Endodermal cell (in vitro differentiated cells): ENCODE measurements at regions not wholly inside any gene's neighbourhood (a gene's known extent, or its start where the extent isn't known, plus 50 kb on each side); places are given as distances from the start of the nearest gene placed in this dataset.
"Not testable (repeated sequence)": the region's sequence is repeated elsewhere in the genome, so short reads cannot be mapped to it uniquely, and the experiment has no call there.

Experiments
- DNase-seq: peaks from one replicate; pipeline ENCODE4 v3.0.0-alpha.2; 2017
- H3K27ac ChIP-seq: 2 replicates; pipeline ENCODE4 v1.5.1; 2013; ENCODE audit warnings: mild to moderate bottlenecking, low read depth, low read length, moderate library complexity
- H3K27me3 ChIP-seq: 2 replicates; pipeline ENCODE4 v1.6.1; 2013; ENCODE audit warnings: mild to moderate bottlenecking, low read length, moderate library complexity; ENCODE audit not compliant: insufficient read depth, control insufficient read depth, poor library complexity, severe bottlenecking
- H3K36me3 ChIP-seq: 2 replicates; pipeline ENCODE4 v1.7.0; 2013; ENCODE audit warnings: mild to moderate bottlenecking, low read length, moderate library complexity; ENCODE audit not compliant: control insufficient read depth, insufficient read depth
- H3K4me1 ChIP-seq: one replicate; pipeline ENCODE4 v1.7.0; 2013; ENCODE audit warnings: low read length; ENCODE audit not compliant: control insufficient read depth, insufficient read depth
- H3K4me3 ChIP-seq: 2 replicates; pipeline ENCODE4 v1.5.1; 2013; ENCODE audit warnings: mild to moderate bottlenecking, low read length, moderate library complexity
- H3K9ac ChIP-seq: 2 replicates; pipeline ENCODE4 v1.6.1; 2013; ENCODE audit warnings: mild to moderate bottlenecking, low read length, moderate library complexity; ENCODE audit not compliant: poor library complexity, severe bottlenecking; ENCODE audit errors: extremely low read depth
- H3K9me3 ChIP-seq: 2 replicates; pipeline ENCODE4 v1.6.1; 2013; ENCODE audit warnings: mild to moderate bottlenecking, low read length, moderate library complexity; ENCODE audit not compliant: control insufficient read depth
- H3K27ac Mint-ChIP-seq: 2 replicates; pipeline ENCODE4 v1.8.0; 2020; ENCODE audit warnings: mixed read lengths
- H3K27me3 Mint-ChIP-seq: 2 replicates; pipeline ENCODE4 v1.8.0; 2021; ENCODE audit warnings: mild to moderate bottlenecking, mixed read lengths; ENCODE audit not compliant: insufficient read depth
- H3K36me3 Mint-ChIP-seq: 2 replicates; pipeline ENCODE4 v1.8.0; 2020; ENCODE audit warnings: low read depth, mixed read lengths
- H3K4me1 Mint-ChIP-seq: 2 replicates; pipeline ENCODE4 v1.8.0; 2020; ENCODE audit warnings: mixed read lengths
- H3K4me3 Mint-ChIP-seq: 2 replicates; pipeline ENCODE4 v1.8.0; 2020; ENCODE audit warnings: mild to moderate bottlenecking, moderate library complexity, mixed read lengths
- H3K9me3 Mint-ChIP-seq: 2 replicates; pipeline ENCODE4 v1.8.0; 2020; ENCODE audit warnings: mild to moderate bottlenecking, mixed read lengths
- CTCF ChIP-seq: fragments of 200-600 bp; sonication (generic); conservative IDR thresholded peaks from 2 replicates; pipeline ENCODE4 v1.5.0; 2021; ENCODE audit warnings: antibody characterized with exemption, mild to moderate bottlenecking
- WGBS, 2 experiments: methylation state at CpG; one replicate each; pipeline versions ENCODE4 v1.1.5 to v1.1.7; 2013; ENCODE audit warnings: missing lambda C conversion rate in 2 of 2, mixed read lengths in 1 of 2; ENCODE audit not compliant: insufficient coverage in 1 of 2, insufficient read length in 1 of 2; 5-methylcytosine and 5-hydroxymethylcytosine counted together

GRCh38 chr17:77332981-77333685 lies 192.4 kb downstream of the SEC14L1 start:
- DNase-seq = no peak
- Mint-ChIP-seq H3K27me3 (no peaks in the 10 kb centered on the region), H3K36me3 (peaks cover 3% of the 10 kb centered on the region), H3K4me3 (no peak overlapping the region), H3K9me3 (peaks cover 8% of the 10 kb centered on the region), H3K27ac (no peak overlapping the region), H3K4me1 (peaks cover 8% of the 10 kb centered on the region)
- Histone ChIP-seq H3K9me3 (peaks cover 10% of the 10 kb centered on the region), H3K27me3 (no peaks in the 10 kb centered on the region), H3K36me3 (no peaks in the 10 kb centered on the region), H3K27ac (no peak overlapping the region), H3K4me1 (no peaks in the 10 kb centered on the region), H3K9ac (no peak overlapping the region), H3K4me3 (no peak overlapping the region)
- no peak for TF ChIP-seq CTCF
- WGBS, 2 experiments = 87 to 95% methylated on average over 6 to 7 of the region's 7 CpGs

GRCh38 chr17:77337150-77337549 lies 196.4 kb downstream of the SEC14L1 start:
- no peak for DNase-seq
- TF ChIP-seq CTCF = no peak
- no peak overlapping the region for H3K27ac ChIP-seq
- H3K27me3 Mint-ChIP-seq = no peaks in the 10 kb centered on the region
- no peak overlapping the region for H3K4me3 Mint-ChIP-seq
- H3K9me3 ChIP-seq = peaks cover 10% of the 10 kb centered on the region
- no peaks in the 10 kb centered on the region for H3K27me3 ChIP-seq
- H3K9ac ChIP-seq = no peak overlapping the region
- no peak overlapping the region for H3K27ac Mint-ChIP-seq
- no peak overlapping the region for H3K4me3 ChIP-seq
- no peaks in the 10 kb centered on the region for H3K4me1 ChIP-seq
- peaks cover 3% of the 10 kb centered on the region for H3K36me3 Mint-ChIP-seq
- H3K36me3 ChIP-seq = no peaks in the 10 kb centered on the region
- peaks cover 8% of the 10 kb centered on the region for H3K9me3 Mint-ChIP-seq
- H3K4me1 Mint-ChIP-seq = no peaks in the 10 kb centered on the region
- 86 to 89% methylated on average over 1 to 2 of the region's 2 CpGs for WGBS, 2 experiments

- no peaks in the 10 kb centered on the region for H3K4me1 ChIP-seq
- Mint-ChIP-seq H3K36me3 (peaks cover 9% of the 10 kb centered on the region), H3K27me3 (no peaks in the 10 kb centered on the region), H3K4me3 (no peak overlapping the region), H3K27ac (no peak overlapping the region), H3K9me3 (peaks cover 17% of the 10 kb centered on the region), H3K4me1 (no peaks in the 10 kb centered on the region)
- H3K9me3 ChIP-seq = peaks cover 16% of the 10 kb centered on the region
- DNase-seq = no peak
- no peak overlapping the region for H3K27ac ChIP-seq
- TF ChIP-seq CTCF = no peak
- H3K36me3 ChIP-seq = no peaks in the 10 kb centered on the region
- WGBS, 2 experiments = 91 to 97% methylated on average over 7 to 10 of the region's 10 CpGs
- H3K9ac ChIP-seq = no peak overlapping the region
- H3K27me3 ChIP-seq = no peaks in the 10 kb centered on the region
- H3K4me3 ChIP-seq = no peak overlapping the region
These were observed 200.3 kb downstream of the SEC14L1 start for GRCh38 chr17:77341069-77341541.

GRCh38 chr17:77342656-77342990 lies 201.9 kb downstream of the SEC14L1 start:
- not testable (repeated sequence) for H3K4me3 Mint-ChIP-seq, H3K4me1 ChIP-seq, DNase-seq, H3K4me3 ChIP-seq, H3K27ac Mint-ChIP-seq, H3K36me3 Mint-ChIP-seq, H3K27me3 ChIP-seq, H3K9ac ChIP-seq, H3K9me3 Mint-ChIP-seq, H3K27ac ChIP-seq, H3K27me3 Mint-ChIP-seq, H3K4me1 Mint-ChIP-seq, H3K36me3 ChIP-seq
- peaks cover 13% of the 10 kb centered on the region for H3K9me3 ChIP-seq
- 88 to 91% methylated on average over 8 of the region's 8 CpGs for WGBS, 2 experiments
